Suprapubic skin (tissue), 4 donors: ENCODE measurements at regions not wholly inside any gene's neighbourhood (a gene's known extent, or its start where the extent isn't known, plus 50 kb on each side); places are given as distances from the start of the nearest gene placed in this dataset.

Experiments
- DNase-seq, 2 donors: peaks; one replicate each; pipeline ENCODE4 v3.0.0-alpha.2; 2019; ENCODE audit warnings: low spot score in 2 of 2
- H3K27ac ChIP-seq: fragments of 200-600 bp; sonication (generic); one replicate; pipeline ENCODE4 v1.5.1; 2019
- H3K27me3 ChIP-seq: fragments of 200-600 bp; sonication (generic); one replicate; pipeline ENCODE4 v1.5.1; 2019
- H3K36me3 ChIP-seq: fragments of 200-600 bp; sonication (generic); one replicate; pipeline ENCODE4 v1.5.1; 2019
- H3K4me1 ChIP-seq: fragments of 200-600 bp; sonication (generic); one replicate; pipeline ENCODE4 v1.5.1; 2019
- H3K4me3 ChIP-seq: fragments of 200-600 bp; sonication (generic); one replicate; pipeline ENCODE4 v1.5.1; 2019; ENCODE audit warnings: mild to moderate bottlenecking
- H3K9me3 ChIP-seq: fragments of 200-600 bp; sonication (generic); one replicate; pipeline ENCODE4 v1.5.1; 2019
- CTCF ChIP-seq, 2 donors: fragments of 200-600 bp in 1 of 2; fragments of 450-650 bp in 1 of 2; sonication (generic) in 1 of 2; IDR thresholded peaks; one replicate each; pipeline ENCODE4 v1.5.1; 2016 to 2019; ENCODE audit warnings: antibody characterized with exemption in 2 of 2, mild to moderate bottlenecking in 1 of 2, moderate library complexity in 1 of 2
- EP300 ChIP-seq: sonication (generic); formaldehyde crosslinking; IDR thresholded peaks from one replicate; pipeline ENCODE4 v1.6.1; 2017; ENCODE audit warnings: antibody characterized with exemption
- POLR2A ChIP-seq, 2 donors: fragments of 450-650 bp; IDR thresholded peaks; one replicate each; pipeline ENCODE4 v1.6.1; 2017; ENCODE audit warnings: antibody characterized with exemption in 2 of 2, mild to moderate bottlenecking in 2 of 2, moderate library complexity in 2 of 2
- POLR2AphosphoS5 ChIP-seq, 3 donors: sonication (generic); formaldehyde crosslinking; IDR thresholded peaks; one replicate each; pipeline ENCODE4 v1.6.1; 2017; ENCODE audit warnings: antibody characterized with exemption in 3 of 3
- WGBS: methylation state at CpG from one replicate; pipeline ENCODE4 v1.1.5; 2018; 5-methylcytosine and 5-hydroxymethylcytosine counted together

- H3K9me3 ChIP-seq = no peaks in the 10 kb centered on the region
- H3K4me3 ChIP-seq = no peak overlapping the region
- DNase-seq = no peak
- H3K27me3 ChIP-seq = no peaks in the 10 kb centered on the region
- H3K36me3 ChIP-seq = no peaks in the 10 kb centered on the region
- H3K27ac ChIP-seq = no peak overlapping the region
- H3K4me1 ChIP-seq = no peaks in the 10 kb centered on the region
- 77% methylated on average over 2 of the region's 2 CpGs for WGBS
- no peak for TF ChIP-seq POLR2AphosphoS5 (IDR thresholded peaks at IDR 0.05)
- no peak for TF ChIP-seq EP300
Measured at GRCh38 chr2:187922846-187923245, 368.6 kb upstream of the TFPI start.

- Histone ChIP-seq H3K27ac (no peak overlapping the region), H3K9me3 (no peaks in the 10 kb centered on the region), H3K4me1 (no peaks in the 10 kb centered on the region), H3K36me3 (no peaks in the 10 kb centered on the region), H3K27me3 (no peaks in the 10 kb centered on the region), H3K4me3 (no peak overlapping the region)
- TF ChIP-seq CTCF (IDR thresholded peaks at IDR 0.05) = no peak
- TF ChIP-seq POLR2AphosphoS5 (IDR thresholded peaks at IDR 0.05) = no peak
- no peak for TF ChIP-seq POLR2A (IDR thresholded peaks at IDR 0.05)
- no peak for TF ChIP-seq EP300
- DNase-seq = no peak
Measured at GRCh38 chr2:187924293-187924692, 367.4 kb upstream of the GULP1 start.

- no peak overlapping the region for H3K4me3 ChIP-seq
- DNase-seq = no peak
- H3K27me3 ChIP-seq = no peaks in the 10 kb centered on the region
- TF ChIP-seq POLR2A (IDR thresholded peaks at IDR 0.05) (no peak), CTCF (IDR thresholded peaks at IDR 0.05) (no peak), POLR2AphosphoS5 (IDR thresholded peaks at IDR 0.05) (no peak), EP300 (no peak)
- no peaks in the 10 kb centered on the region for H3K9me3 ChIP-seq
- no peaks in the 10 kb centered on the region for H3K4me1 ChIP-seq
- WGBS = 85% methylated on average over 6 of the region's 6 CpGs
- no peak overlapping the region for H3K27ac ChIP-seq
- H3K36me3 ChIP-seq = no peaks in the 10 kb centered on the region
Measured at GRCh38 chr2:187934236-187934635, 357.4 kb upstream of the GULP1 start.

- TF ChIP-seq POLR2AphosphoS5 (IDR thresholded peaks at IDR 0.05) = no peak
- no peak for TF ChIP-seq EP300
- no peak for TF ChIP-seq POLR2A (IDR thresholded peaks at IDR 0.05)
- no peak for TF ChIP-seq CTCF (IDR thresholded peaks at IDR 0.05)
- Histone ChIP-seq H3K27me3 (no peaks in the 10 kb centered on the region), H3K36me3 (no peaks in the 10 kb centered on the region), H3K27ac (no peak overlapping the region), H3K4me3 (no peak overlapping the region), H3K4me1 (no peaks in the 10 kb centered on the region), H3K9me3 (no peaks in the 10 kb centered on the region)
- DNase-seq = no peak
- 88% methylated on average over 4 of the region's 4 CpGs for WGBS
Measured at GRCh38 chr2:187934692-187935091, 357.0 kb upstream of the GULP1 start.

GRCh38 chr2:187935126-187935525 lies 356.5 kb upstream of the GULP1 start:
- 89% methylated on average over 3 of the region's 6 CpGs for whole genome bisulfite sequencing
- Histone ChIP-seq H3K4me3 (no peak overlapping the region), H3K36me3 (no peaks in the 10 kb centered on the region), H3K27ac (no peak overlapping the region), H3K9me3 (no peaks in the 10 kb centered on the region), H3K27me3 (no peaks in the 10 kb centered on the region), H3K4me1 (no peaks in the 10 kb centered on the region)
- DNase-seq = no peak
- TF ChIP-seq CTCF (IDR thresholded peaks at IDR 0.05) (no peak), EP300 (no peak), POLR2AphosphoS5 (IDR thresholded peaks at IDR 0.05) (no peak), POLR2A (IDR thresholded peaks at IDR 0.05) (no peak)

GRCh38 chr2:187936228-187936627 lies 355.4 kb upstream of the GULP1 start:
- no peak overlapping the region for H3K27ac ChIP-seq
- no peak for DNase-seq
- H3K9me3 ChIP-seq = no peaks in the 10 kb centered on the region
- TF ChIP-seq EP300 = no peak
- no peak for TF ChIP-seq POLR2A (IDR thresholded peaks at IDR 0.05)
- TF ChIP-seq POLR2AphosphoS5 (IDR thresholded peaks at IDR 0.05) = no peak
- no peak for TF ChIP-seq CTCF (IDR thresholded peaks at IDR 0.05)
- H3K4me3 ChIP-seq = no peak overlapping the region
- H3K27me3 ChIP-seq = no peaks in the 10 kb centered on the region
- 53% methylated on average over 2 of the region's 2 CpGs for WGBS
- no peaks in the 10 kb centered on the region for H3K4me1 ChIP-seq
- H3K36me3 ChIP-seq = no peaks in the 10 kb centered on the region
